Osteoblast (primary cell): ENCODE measurements at regions not wholly inside any gene's neighbourhood (a gene's known extent, or its start where the extent isn't known, plus 50 kb on each side); places are given as distances from the start of the nearest gene placed in this dataset.

Experiments
- DNase-seq: peaks from one replicate; pipeline ENCODE4 v3.0.0; 2011; ENCODE audit warnings: low spot score, mixed read lengths; ENCODE audit not compliant: insufficient read length; ENCODE audit errors: missing footprints
- H2AFZ ChIP-seq: 2 replicates; pipeline ENCODE4 v1.6.0; 2011; ENCODE audit warnings: mild to moderate bottlenecking, low read length
- H3K27ac ChIP-seq: 2 replicates; pipeline ENCODE4 v1.5.1; 2011; ENCODE audit warnings: mild to moderate bottlenecking, low read depth, low read length, moderate library complexity
- H3K27me3 ChIP-seq: 2 replicates; pipeline ENCODE4 v1.6.0; 2012; ENCODE audit warnings: mild to moderate bottlenecking, control low read depth, inconsistent platforms, low read length, moderate library complexity; ENCODE audit not compliant: insufficient read depth
- H3K36me3 ChIP-seq: 2 replicates; pipeline ENCODE4 v1.5.1; 2011; ENCODE audit warnings: mild to moderate bottlenecking, low read length, control low read depth, moderate library complexity; ENCODE audit not compliant: insufficient read depth
- H3K4me1 ChIP-seq: 2 replicates; pipeline ENCODE4 v1.5.1; 2011; ENCODE audit warnings: mild to moderate bottlenecking, low read length, control low read depth, moderate library complexity; ENCODE audit not compliant: insufficient read depth
- H3K4me2 ChIP-seq: 2 replicates; pipeline ENCODE4 v1.6.0; 2011; ENCODE audit warnings: mild to moderate bottlenecking, low read length; ENCODE audit not compliant: insufficient read depth
- H3K4me3 ChIP-seq: fragments of 200-600 bp; sonication (generic); 3 replicates; pipeline ENCODE4 v1.5.1; 2012; ENCODE audit warnings: mild to moderate bottlenecking, low read length, inconsistent platforms; ENCODE audit not compliant: insufficient read depth
- H3K79me2 ChIP-seq: 2 replicates; pipeline ENCODE4 v1.6.0; 2012; ENCODE audit warnings: mild to moderate bottlenecking, low read length, control low read depth, inconsistent platforms; ENCODE audit not compliant: insufficient read depth
- H3K9me3 ChIP-seq: 2 replicates; pipeline ENCODE4 v1.5.1; 2011; ENCODE audit warnings: low read depth, low read length, control low read depth
- H4K20me1 ChIP-seq: 2 replicates; pipeline ENCODE4 v1.6.0; 2012; ENCODE audit warnings: mild to moderate bottlenecking, low read length, control low read depth; ENCODE audit not compliant: insufficient read depth
- CTCF ChIP-seq: IDR thresholded peaks from 2 replicates; pipeline ENCODE4 v1.5.1; 2011; ENCODE audit warnings: mild to moderate bottlenecking, low read depth, low read length, moderate library complexity; ENCODE audit errors: extremely low read depth

- no peak for DNase-seq
- Histone ChIP-seq H3K36me3 (no peaks in the 10 kb centered on the region), H3K4me3 (no peak overlapping the region), H2AFZ (no peak overlapping the region), H3K27me3 (no peaks in the 10 kb centered on the region), H3K27ac (no peak overlapping the region), H3K9me3 (no peaks in the 10 kb centered on the region), H3K4me2 (no peak overlapping the region), H3K4me1 (no peaks in the 10 kb centered on the region), H4K20me1 (no peaks in the 10 kb centered on the region), H3K79me2 (no peaks in the 10 kb centered on the region)
- TF ChIP-seq CTCF: no peak
Observed at GRCh38 chr10:129366450-129366849, 100.6 kb upstream of the MGMT start.

- Histone ChIP-seq H3K79me2 (no peaks in the 10 kb centered on the region), H4K20me1 (no peaks in the 10 kb centered on the region), H3K4me1 (no peaks in the 10 kb centered on the region)
Observed at GRCh38 chr10:129369566-129369965, 97.5 kb upstream of the MGMT start.

DNA sequence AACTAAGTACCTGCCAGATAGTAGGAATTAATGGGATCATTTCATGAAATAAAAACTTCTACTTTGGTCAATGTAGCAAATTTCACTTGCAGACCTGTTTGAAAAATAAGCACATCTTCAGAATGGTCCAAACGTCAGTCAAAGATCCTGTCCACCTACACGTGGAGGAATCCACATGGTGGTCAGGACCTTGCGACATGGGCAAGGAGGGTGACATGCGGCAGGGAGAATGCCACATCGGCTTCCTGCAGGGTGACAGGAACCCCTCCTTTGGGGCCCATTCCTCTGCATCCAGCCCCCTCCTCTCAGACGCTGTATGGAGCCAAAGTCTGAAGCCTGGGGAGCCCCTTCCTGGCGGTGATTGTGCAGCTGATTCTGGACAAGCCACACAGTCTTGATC, 95.5 kb upstream of the MGMT start:
- no peak overlapping the region for H3K4me2 ChIP-seq
- H3K4me1 ChIP-seq: no peaks in the 10 kb centered on the region
- H3K27me3 ChIP-seq: no peaks in the 10 kb centered on the region
- H3K36me3 ChIP-seq: no peaks in the 10 kb centered on the region
- H2AFZ ChIP-seq: no peak overlapping the region
- no peak for TF ChIP-seq CTCF
- no peak overlapping the region for H3K27ac ChIP-seq
- H3K9me3 ChIP-seq: no peaks in the 10 kb centered on the region
- DNase-seq: no peak
- H3K4me3 ChIP-seq: no peak overlapping the region
- H3K79me2 ChIP-seq: no peaks in the 10 kb centered on the region
- no peaks in the 10 kb centered on the region for H4K20me1 ChIP-seq

More at GRCh38 chr10:129369566-129369965, 97.5 kb upstream of the MGMT start:
- Histone ChIP-seq H3K9me3 (no peaks in the 10 kb centered on the region), H3K27me3 (no peaks in the 10 kb centered on the region), H2AFZ (no peak overlapping the region), H3K27ac (no peak overlapping the region), H3K36me3 (no peaks in the 10 kb centered on the region), H3K4me2 (no peak overlapping the region), H3K4me3 (no peak overlapping the region)
- TF ChIP-seq CTCF: no peak
- no peak for DNase-seq

- no peak overlapping the region for H3K27ac ChIP-seq
- no peak overlapping the region for H3K4me2 ChIP-seq
- TF ChIP-seq CTCF: no peak
- no peaks in the 10 kb centered on the region for H3K36me3 ChIP-seq
- no peaks in the 10 kb centered on the region for H3K4me1 ChIP-seq
- no peaks in the 10 kb centered on the region for H3K9me3 ChIP-seq
- no peaks in the 10 kb centered on the region for H3K79me2 ChIP-seq
- H3K27me3 ChIP-seq: no peaks in the 10 kb centered on the region
- no peak for DNase-seq
- no peaks in the 10 kb centered on the region for H4K20me1 ChIP-seq
- no peak overlapping the region for H2AFZ ChIP-seq
- H3K4me3 ChIP-seq: no peak overlapping the region
Observed at GRCh38 chr10:129372172-129372571, 94.9 kb upstream of the MGMT start.
